ENCODE measurements at regions not wholly inside any gene's neighbourhood (a gene's known extent, or its start where the extent isn't known, plus 50 kb on each side); places are given as distances from the start of the nearest gene placed in this dataset.
A peak's percentile ranks its signal among the peaks of the same experiment; 100 is the strongest.
"Not testable (repeated sequence)": the region's sequence is repeated elsewhere in the genome, so short reads cannot be mapped to it uniquely, and the experiment has no call there.

GRCh38 chr1:143884932-143885574 lies 86.7 kb downstream of the FAM72C start:
- FAIRE-seq; H3K27ac ChIP-seq (ENCODE audit: extremely low read length, insufficient read depth, low read length); in situ Hi-C loops (cut with HindIII; ENCODE audit: extremely low pct_ligation_motif_present, low pct_unique_long_range_greater_than_20kb); H3K27me3 ChIP-seq (ENCODE audit: control insufficient read depth in 1 of 2, insufficient read depth in 2 of 2, low read length in 2 of 2); intact Hi-C loops (cut with micrococcal nuclease; ENCODE audit: unreplicated experiment); H4K20me1 ChIP-seq (ENCODE audit: insufficient read depth, low read length); H3K9ac ChIP-seq (ENCODE audit: insufficient read depth, low read depth, low read length); H3K9me3 ChIP-seq (ENCODE audit: low read length); H3K36me3 ChIP-seq (replicated peaks in 1 of 2; ENCODE audit: control insufficient read depth in 1 of 2, insufficient read depth in 2 of 2, low read length in 2 of 2); CTCF ChIA-PET (ENCODE audit: low intra/inter-chr PET ratio, low total read pairs); H3K4me2 ChIP-seq (ENCODE audit: low read depth, low read length); BruUV-seq (replicated peaks); H3K79me2 ChIP-seq (ENCODE audit: insufficient read depth, low read length); POLR2A ChIA-PET; H3K4me1 ChIP-seq (ENCODE audit: insufficient read depth, low read length); H2AFZ ChIP-seq (ENCODE audit: low read length): not testable (repeated sequence)
- H3K4me3 ChIP-seq (replicated peaks in 1 of 3; ENCODE audit: insufficient read depth in 1 of 3, low read depth in 2 of 3, low read length in 3 of 3), result peak overlapping the region in 1 of 3 experiments; percentile 16; a peak in 1 of 6 replicates
- peak; percentile 38; the same call in 1 of the 2 replicates for TF ChIP-seq ZNF770 (CRISPR knock-in tag; IDR thresholded peaks at IDR 0.05)
- TF ChIP-seq CTCF (CRISPR knock-in tag; IDR thresholded peaks at IDR 0.05), result peak; percentile 61
- TF ChIP-seq ZFY (CRISPR knock-in tag; IDR thresholded peaks at IDR 0.05), result peak; percentile 39; the same call in 1 of the 2 replicates
- TF ChIP-seq, protein P1, sequence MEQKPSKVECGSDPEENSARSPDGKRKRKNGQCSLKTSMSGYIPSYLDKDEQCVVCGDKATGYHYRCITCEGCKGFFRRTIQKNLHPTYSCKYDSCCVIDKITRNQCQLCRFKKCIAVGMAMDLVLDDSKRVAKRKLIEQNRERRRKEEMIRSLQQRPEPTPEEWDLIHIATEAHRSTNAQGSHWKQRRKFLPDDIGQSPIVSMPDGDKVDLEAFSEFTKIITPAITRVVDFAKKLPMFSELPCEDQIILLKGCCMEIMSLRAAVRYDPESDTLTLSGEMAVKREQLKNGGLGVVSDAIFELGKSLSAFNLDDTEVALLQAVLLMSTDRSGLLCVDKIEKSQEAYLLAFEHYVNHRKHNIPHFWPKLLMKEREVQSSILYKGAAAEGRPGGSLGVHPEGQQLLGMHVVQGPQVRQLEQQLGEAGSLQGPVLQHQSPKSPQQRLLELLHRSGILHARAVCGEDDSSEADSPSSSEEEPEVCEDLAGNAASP (CRISPR knock-in tag; IDR thresholded peaks at IDR 0.05; ENCODE audit: borderline replicate concordance), result 0 out of 2 replicates have a peak, but pooled peaks have one; percentile 18
- peak; percentile 89 for TF ChIP-seq ZNF263 (CRISPR knock-in tag; IDR thresholded peaks at IDR 0.05)
- 0 out of 2 replicates have a peak, but pooled peaks have one; percentile 16 for TF ChIP-seq ZFX (CRISPR knock-in tag; IDR thresholded peaks at IDR 0.05; ENCODE audit: low read depth)
- no CpG with 5 or more reads among the region's 53 CpGs for WGBS (ENCODE audit: low lambda C conversion rate)
- DNase-seq (ENCODE audit: low spot score), result peak; percentile 2
- ATAC-seq, result peak; percentile 98
